ENCODE measurements at regions not wholly inside any gene's neighbourhood (a gene's known extent, or its start where the extent isn't known, plus 50 kb on each side); places are given as distances from the start of the nearest gene placed in this dataset.

DNA sequence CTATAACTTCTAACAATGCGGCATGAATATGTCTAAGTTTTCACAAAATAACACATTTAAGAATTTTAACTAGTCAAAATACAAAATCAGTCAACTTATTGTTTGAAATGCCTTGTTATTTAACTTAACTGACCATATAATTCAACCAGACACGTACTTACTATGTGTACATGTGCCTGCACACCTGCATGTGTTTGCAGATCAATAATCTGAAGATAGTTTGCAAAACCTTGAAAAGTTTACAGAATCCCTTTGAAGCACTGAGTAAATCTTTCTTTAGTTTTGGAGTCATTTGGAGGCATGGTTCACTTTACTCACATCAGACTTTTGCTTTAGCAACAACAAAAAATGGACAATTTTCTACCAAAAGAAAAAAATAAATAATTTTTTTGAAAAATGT lies 363.8 kb downstream of the PMP22 start:
- no peak for DNase-seq (ENCODE audit: low spot score)

DNA sequence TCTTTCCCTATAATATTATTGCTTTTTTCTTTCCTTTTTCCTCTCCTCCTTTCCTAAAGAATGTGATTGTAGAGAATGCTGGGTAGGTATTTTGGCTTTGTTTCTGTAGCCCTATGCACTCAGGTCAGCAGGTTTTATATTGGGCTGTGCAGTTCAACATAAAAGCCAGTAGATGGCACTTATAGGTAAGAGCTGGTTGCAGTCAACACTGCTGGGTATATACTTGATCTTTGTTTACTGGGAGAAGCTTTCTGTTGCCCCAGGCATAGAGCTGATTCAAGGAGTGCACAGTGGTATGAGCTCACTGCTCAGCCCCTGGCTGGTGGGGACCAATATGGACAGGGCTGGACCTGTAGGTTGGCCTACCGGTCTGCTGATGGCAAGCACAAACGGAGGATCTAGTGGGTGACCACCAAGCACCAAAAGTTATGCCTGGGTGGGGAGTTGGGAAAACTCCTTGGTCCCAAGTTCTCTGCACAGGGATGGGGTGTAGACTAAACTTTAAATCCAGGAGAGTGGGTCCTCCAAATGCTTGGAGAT lies 378.9 kb downstream of the PMP22 start:
- DNase-seq (ENCODE audit: low spot score), result no peak

DNA sequence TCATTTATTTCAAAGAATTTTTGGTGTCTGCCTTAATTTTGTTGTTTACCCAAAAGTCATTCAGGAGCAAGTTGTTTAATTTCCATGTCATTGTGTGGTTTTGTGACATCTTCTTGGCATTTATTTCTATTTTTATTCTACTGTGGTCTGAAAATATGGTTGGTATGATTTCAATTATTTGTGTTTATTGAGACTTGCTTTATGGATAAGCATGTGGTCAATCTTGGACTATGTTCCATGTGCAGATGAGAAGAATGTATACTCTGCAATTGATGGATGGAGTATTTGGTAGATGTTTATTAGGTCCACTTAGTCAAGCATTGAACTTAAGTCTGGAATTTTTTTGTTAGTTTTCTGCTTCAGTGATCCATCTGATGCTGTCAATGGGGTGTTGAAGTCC lies 383.0 kb downstream of the PMP22 start:
- DNase-seq (ENCODE audit: low spot score), result no peak

DNA sequence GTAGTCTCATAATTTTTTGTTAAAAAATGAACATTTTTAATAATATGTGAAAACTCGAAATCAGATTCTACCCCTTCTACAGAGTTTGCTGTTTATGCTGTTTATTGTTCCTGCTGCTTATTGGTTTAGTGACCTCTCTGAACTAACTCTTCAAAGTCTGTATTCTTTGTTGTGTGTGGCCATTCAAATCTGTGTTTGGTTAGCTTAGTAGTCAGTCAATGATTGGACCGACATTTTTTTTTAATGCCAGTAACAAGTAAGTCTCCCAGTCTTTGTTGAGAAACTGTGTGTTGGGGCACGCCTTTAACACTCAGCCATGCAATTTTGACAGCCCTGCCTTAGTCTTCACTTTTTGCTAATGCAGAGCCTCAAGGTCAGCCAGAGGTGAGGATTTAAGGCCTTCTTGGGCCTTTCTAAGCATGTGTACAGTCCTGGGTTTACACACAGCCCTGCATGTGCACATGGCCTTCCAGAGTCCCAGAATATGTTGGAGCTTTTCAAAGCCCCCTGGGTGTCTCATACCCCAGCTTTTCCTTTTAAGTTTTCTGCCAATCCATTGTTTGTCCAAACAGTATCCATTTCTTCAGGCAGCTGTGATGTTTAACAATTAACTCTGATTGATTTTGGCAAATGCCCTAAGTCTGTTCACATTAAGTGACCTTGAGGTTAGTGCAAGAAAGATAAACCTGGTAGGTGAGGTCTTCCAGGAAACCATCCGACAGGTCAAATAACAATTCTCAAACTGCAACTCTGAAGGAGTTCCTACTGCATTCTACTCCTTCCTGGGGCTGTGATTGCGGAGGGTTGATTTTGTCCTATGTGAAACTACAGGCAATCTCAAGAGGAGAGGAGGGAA lies 389.3 kb downstream of the PMP22 start:
- DNase-seq (ENCODE audit: low spot score), result no peak

DNA sequence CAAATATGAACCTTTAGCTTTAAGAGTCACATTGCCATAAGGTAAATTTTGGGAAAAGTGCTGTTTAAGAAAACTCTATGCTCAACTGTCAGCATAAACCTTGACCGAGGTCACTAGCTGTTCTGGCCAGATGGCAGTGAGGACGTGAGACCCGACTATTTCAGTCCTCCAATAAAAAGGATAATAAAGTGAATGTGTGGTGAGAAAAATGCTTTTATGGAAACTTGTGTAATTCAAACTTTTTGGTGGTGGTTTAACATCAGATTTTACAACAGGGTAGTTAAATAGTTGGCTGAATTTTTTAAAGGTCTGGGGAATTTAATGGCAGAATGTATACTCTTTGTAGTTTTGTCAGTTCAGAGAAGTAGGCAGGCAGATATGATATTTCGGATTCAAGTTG lies 391.1 kb downstream of the PMP22 start:
- DNase-seq (ENCODE audit: low spot score), result no peak

DNA sequence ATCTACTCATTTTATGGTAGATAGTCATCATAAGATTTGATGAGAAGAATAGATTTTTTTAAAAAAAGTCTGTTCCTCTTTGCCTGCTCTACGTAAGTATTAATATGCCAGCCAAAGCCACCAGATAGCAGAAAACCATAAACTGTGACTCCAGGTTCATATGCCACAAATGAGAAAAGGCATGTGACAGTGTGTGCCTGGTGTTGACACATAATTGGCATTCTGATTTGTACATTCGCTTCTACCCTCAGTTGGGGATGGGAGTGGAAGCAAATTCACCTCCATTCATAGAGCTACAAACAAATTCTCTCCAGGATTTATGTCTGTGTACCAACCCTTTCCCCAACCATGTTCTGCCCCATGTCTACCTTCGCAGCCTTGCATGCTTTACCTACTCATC lies 391.6 kb downstream of the PMP22 start:
- DNase-seq (ENCODE audit: low spot score), result no peak

DNA sequence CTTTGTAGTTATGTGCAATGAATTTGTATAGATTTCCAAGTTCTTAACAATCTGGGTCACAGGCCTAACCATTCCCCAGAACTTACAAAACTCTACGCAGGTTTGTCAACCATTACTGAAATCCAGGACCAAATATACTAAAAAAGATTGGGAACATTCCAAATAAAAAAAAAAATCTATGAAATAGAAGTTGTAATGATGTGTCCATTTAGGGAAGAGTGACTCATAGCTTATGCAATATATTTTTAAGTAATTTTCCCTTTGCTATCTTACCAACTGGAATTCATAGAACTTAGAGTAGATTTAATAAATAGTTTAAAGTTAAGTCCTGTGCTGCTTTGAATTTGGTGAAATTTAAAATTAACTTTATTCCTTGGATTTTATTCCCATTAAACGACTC lies 393.2 kb downstream of the PMP22 start:
- no peak for DNase-seq (ENCODE audit: low spot score)

DNA sequence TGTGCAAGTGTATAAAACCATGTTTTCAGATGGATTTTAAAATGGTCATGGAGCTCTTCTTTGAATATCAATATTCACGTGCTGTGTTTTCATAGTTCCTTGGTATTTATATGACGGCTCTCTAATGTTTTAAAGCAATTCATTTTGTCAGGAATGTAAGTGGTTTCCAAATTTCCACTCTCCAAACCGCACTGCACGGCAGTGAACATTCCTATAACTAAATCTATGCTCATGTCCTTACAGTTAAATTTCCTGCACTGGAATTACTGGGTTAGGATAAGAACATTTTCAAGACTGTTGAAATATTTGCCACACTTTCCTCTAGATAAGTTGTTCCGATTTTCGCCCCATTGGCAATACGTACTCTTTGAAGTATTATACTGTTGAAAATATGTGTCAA lies 398.9 kb downstream of the PMP22 start:
- no peak for DNase-seq (ENCODE audit: low spot score)

DNA sequence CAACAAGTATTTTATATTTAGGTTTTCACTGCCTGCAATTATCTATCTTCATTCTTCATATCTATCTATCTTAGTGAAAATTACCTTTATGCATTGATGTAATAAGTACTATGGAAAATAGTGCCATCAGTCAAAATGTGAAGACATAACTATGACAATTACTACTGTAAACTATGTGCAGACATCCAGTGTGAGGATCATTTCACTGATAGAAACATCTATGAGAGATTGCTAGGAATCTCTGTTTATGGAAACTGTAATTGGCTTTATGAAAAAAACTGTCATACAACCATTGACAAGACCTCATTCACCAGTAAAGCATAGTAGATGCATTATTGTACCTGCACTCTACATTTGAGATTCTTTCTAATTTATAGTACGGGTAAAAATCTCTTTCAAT lies 401.0 kb downstream of the PMP22 start:
- no peak for DNase-seq (ENCODE audit: low spot score)

DNA sequence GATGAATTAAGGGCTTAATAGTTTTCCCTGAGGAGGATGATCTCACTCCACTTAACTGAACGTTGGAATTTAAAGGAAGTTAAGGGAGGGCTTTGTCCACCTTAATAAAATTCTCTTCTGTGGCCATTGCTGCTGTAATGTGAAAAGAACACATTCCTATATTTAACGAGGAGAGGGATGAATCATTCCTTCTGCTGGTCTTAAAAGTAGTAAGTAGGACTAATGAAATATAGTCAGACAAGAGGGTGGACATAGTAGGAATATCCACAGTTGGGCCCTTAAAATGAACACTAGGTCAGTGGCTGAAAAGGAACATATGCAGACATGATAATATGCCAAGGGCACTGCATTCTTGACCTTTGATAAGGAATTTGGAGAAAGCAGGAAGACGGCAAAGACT lies 405.6 kb downstream of the PMP22 start:
- DNase-seq (ENCODE audit: low spot score), result no peak

DNA sequence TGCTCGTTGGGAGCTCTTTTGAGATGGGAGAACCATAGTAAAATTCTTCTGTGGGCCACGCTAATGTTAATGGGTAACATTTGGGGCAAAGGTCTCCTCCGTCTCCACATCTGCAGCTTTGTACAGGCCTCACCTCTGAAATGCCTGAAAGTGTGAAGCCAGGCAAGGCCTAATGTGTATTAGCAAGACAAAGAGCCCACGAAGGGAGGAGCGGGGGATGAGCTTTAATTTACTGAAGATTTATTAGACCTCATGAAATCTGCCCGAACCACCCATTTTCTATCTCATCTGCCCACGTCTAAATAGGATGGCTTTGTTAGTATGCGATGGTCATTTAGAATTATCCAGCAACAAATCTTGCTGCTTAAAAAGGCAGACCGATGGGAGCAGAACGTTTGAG lies 408.9 kb downstream of the PMP22 start:
- no peak for DNase-seq (ENCODE audit: low spot score)

DNA sequence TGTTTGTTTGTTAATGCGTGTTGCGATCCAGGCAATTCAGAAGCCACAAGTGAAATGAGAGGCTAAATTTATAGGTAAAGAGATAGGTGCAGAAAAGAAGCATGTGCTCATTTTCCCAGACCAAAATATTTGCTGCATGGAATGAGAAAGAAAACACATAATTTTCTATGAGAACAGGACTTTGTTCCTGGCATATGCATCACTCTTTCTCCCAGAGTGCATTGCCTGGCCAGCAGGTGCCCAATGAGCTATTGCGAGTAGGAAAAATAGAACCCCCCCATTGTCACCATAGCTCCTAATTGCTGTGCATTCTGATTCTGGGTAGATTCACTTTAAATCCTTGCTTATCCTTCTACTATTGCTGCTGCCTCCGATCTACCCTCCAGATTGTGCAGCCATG lies 410.4 kb downstream of the PMP22 start:
- no peak for DNase-seq (ENCODE audit: low spot score)

DNA sequence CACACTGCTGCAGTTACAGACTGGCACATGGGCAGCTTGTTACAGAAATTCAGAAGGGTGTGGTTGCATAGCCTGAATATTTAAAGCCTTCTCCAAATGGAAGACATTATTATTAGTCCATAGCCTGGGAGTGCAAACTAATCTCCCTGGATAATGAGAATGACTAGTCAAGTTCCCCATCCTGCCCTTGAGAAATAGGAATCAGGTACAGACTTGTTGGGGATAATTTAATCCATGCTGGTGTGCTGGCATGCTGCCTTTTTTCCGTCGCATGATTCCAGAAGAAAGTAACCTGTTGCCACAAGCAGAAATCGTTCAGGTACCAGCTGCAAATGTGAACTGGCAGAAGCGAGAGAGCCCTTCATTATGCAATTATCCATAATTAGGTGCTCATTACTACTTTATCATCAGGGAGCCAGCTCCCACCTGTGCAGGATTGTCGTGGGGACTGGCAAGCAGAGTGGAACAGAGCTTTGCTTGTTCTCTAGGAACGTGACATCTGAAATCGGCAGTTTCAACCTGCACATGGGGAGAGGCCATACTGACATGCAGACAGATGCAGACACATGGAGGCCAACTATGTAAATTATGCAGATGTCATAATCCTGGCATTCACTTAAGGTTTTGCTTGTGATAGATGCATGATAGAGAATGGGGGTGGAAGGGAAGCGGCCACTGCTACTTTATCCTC lies 419.4 kb downstream of the PMP22 start:
- DNase-seq (ENCODE audit: low spot score), result no peak

DNA sequence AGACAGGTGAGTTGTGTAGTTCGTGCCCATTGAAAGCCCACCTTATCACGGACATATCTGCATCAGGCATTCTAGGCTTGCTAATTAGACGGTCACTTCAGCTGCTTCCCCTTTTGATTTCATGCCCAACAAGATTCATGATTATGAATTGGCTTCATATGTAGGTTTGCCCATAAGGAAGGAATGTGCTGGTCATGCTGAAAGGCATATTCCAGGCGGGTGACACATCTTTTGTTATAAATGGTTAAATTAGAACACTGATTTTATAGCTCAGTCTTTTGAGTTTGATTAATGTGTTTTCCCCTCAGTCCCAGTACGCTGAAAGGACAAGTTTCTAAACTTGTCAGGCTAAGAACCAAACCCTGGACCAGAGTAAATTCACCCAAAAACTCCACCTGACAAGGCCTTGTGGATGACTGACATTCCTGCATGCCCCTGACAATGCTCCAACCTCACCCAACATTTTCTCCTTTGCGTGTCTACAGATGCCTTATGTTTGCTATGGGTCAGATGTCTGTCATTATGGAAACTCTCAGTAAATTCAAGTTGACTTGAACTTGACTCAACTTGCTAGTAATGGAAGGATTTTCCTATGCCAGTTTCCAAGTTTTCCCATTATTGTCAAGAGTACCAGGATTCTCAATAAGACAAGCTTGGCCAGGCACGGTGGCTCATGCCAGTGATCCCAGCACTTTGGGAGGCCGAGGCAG lies 421.9 kb downstream of the PMP22 start:
- DNase-seq (ENCODE audit: low spot score), result no peak

DNA sequence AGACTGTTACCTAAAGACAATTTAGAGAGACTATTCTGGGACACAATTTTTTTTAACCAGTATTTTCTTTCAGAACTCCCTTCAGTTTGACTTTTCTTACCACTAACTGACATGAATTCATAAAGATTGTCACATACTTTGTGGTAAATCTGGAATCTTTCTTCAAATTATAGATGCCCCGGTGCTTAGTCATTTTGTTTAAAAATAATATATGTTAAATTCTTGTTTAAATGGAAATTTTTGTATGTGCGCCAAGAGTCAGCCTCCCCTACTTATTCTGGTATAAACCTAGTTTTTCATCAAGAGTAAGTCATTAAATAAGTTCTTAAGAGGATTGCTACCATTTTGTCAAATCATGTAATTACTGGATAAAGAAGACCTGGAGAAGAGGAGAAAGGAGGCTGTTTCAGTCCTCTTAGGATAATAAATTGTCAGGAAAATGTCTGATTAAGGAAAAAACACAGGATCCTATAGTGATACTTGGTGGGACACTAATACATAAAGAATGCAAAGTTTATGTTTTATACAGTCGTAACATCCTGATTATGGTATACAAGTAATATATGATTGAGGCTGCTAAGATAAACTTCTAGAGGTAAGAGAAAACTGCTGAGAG lies 424.4 kb downstream of the PMP22 start:
- no peak for DNase-seq (ENCODE audit: low spot score)

DNA sequence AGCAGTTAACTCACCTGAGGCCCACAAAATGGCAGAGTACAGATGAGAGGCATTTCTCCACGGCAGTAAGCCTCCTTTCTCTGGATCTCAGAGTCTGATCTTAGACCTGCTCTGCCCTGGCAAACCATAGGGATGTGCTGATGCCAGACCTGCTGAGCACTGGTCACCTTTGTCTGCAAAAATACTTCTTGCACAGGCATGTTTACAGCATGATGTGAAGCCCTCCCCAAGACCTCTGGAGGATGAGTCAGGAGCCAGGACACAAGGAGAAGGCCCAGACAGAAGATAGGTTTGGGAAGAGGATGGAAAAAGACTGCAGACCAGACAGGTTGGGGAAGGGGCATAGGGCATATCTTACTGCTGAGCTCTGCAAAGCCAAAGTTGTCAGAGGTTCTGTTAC lies 426.6 kb downstream of the PMP22 start:
- DNase-seq (ENCODE audit: low spot score), result no peak

DNA sequence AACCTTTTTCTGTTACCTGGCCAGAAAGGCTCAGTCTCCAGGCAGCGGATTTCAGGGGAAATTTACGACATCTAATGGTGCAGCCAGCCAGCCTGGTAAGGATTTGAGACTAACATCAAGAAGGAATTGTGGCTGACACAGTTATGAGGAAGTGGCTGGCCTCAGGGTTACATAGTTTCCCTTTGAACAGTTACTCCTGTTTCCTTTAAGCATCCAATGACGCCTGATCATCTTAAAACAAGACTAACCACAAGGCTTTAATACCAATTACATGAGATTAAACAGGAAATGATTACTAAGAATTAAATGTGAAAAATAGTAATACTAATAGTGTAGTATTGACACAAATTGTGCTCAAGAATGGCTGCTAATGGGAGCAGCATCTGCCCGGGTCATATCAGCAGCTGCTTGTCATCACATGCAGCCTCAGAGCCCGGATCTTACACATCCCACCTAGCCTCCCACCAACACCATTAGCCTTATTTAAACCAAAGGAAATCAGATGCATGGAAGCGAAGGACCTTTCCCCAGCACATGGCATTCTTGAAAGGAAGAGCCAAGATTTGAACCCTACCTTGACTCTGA lies 431.8 kb downstream of the PMP22 start:
- no peak for DNase-seq (ENCODE audit: low spot score)

DNA sequence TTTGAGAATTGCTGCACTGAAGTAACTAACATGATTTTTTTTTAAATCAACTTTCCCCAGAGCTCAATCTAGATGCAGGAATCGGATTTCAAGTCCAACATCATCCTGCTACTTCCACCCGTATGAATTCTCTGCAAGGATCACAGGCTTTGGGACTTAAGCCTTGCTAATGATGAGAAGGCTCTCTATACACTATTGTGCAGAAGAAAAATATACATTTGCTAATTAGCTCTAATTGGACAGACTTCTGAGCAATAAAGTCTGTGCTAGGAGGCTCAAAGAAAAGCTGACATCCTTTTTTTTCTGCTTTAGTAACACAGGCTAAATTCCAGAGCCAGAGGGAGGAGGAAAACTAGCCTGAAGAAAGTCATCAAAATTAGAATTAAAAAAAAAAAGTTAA lies 433.6 kb downstream of the PMP22 start:
- DNase-seq (ENCODE audit: low spot score), result no peak

DNA sequence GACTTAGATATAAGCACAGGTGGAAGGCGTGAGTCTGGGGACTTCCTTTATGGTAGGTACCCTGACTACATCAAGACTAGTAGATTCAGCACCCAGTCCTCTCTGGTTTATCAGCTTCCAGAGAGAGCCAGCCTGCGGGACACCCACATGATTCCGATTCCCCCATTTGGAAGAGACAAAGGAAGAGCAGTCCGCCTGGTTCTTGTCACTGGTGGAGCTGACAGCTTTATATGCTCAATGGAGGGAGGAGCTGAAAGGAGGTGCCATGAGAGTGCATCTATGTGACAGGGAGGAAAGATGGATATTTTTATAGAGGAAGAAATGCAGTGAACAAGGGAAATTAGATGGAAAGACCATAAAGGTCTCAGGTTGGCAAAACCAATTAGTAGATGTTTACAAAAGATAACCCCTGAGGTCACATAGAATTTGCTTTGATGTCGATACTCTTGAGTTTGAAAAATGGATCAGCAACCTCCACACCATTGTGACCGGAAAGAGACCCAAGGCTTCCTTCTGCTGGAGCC lies 437.7 kb downstream of the PMP22 start:
- peak; percentile 24 for DNase-seq (ENCODE audit: low spot score)

DNA sequence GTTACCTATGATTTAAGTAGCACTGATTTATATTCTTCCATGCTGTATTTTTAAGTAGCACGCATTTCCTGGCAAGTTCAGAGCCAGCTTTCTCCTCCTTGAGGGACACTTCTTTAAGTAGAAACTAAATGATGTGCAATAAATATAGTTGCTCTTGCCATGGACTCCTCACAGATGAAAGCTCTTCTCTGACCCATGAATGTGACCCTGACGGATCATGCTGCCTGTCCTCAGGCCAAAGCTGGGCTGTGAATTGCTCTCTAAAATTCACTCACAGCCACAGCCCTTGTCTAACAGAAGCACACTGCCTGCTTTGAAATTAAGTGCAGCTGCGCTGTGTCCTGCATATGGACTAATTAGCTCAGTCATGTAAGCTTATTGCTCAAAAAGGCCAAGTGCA lies 438.8 kb downstream of the PMP22 start:
- no peak for DNase-seq (ENCODE audit: low spot score)

DNA sequence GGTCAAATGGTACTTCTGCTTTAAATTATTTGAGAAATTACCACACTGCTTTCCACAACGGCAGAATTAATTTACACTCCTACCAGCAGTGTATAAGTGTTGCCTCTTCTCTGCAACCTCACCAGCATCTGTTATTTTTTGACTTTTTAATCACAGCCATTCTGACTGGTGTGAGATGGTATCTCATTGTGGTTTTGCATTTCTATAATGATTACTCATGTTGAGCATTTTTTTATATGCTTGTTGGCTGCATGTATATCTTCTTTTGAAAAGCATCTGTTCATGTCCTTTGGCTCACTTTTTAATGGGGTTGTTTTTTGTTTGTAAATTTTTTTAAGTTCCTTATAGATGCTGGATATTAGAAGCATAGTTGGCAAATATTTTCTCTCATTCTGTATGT lies 446.7 kb downstream of the PMP22 start:
- DNase-seq (ENCODE audit: low spot score), result no peak

Data from SK-N-DZ (cell line).